ENCODE measurements at regions not wholly inside any gene's neighbourhood (a gene's known extent, or its start where the extent isn't known, plus 50 kb on each side); places are given as distances from the start of the nearest gene placed in this dataset.

DNA sequence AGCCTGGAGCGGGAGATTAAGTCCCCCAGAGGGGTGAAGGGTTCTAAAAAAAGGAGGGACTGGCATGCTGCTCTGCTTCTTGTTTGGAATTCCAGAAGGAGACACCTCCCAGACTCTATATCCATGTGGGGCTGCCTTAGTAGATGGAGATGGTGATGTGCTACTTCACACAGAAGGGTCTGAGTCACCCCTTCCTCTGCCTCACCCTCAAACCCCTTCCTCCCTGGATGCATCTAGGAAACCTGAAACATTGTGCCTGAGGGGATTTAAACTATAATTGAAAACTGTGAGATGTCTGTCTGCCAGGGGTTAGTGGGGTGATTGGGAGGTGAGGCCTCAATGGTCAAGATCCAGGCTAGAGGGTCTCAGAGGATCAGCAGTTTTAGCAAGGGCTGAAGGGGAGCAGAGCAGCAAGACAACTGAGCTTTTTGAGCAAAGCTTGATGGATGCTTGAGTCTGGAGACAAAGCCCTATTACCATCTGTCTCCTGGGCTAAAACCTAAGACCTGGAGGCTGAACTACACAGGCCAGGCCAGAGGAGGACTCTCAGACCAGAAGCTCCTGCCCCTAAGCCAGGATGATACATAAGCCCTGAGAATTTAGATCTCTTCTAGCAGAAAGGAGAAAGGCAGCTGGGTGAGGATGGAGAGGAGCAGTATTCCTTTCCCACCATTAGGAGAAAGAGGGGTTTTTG is 314.7 kb upstream of the ATP2B1 start:
- no peak overlapping the region for H3K27ac ChIP-seq
- no peaks in the 10 kb centered on the region for H3K27me3 ChIP-seq
- no peaks in the 10 kb centered on the region for H3K9me3 ChIP-seq
- TF ChIP-seq, protein P1, sequence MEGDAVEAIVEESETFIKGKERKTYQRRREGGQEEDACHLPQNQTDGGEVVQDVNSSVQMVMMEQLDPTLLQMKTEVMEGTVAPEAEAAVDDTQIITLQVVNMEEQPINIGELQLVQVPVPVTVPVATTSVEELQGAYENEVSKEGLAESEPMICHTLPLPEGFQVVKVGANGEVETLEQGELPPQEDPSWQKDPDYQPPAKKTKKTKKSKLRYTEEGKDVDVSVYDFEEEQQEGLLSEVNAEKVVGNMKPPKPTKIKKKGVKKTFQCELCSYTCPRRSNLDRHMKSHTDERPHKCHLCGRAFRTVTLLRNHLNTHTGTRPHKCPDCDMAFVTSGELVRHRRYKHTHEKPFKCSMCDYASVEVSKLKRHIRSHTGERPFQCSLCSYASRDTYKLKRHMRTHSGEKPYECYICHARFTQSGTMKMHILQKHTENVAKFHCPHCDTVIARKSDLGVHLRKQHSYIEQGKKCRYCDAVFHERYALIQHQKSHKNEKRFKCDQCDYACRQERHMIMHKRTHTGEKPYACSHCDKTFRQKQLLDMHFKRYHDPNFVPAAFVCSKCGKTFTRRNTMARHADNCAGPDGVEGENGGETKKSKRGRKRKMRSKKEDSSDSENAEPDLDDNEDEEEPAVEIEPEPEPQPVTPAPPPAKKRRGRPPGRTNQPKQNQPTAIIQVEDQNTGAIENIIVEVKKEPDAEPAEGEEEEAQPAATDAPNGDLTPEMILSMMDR (IDR thresholded peaks at IDR 0.05), result no peak
- DNase-seq (ENCODE audit: low spot score), result no peak
- H3K4me1 ChIP-seq, result peaks cover 0 to 2% of the 10 kb centered on the region in 2 donors
- no peaks in the 10 kb centered on the region for H3K36me3 ChIP-seq
- no peak overlapping the region for H3K4me3 ChIP-seq

DNA sequence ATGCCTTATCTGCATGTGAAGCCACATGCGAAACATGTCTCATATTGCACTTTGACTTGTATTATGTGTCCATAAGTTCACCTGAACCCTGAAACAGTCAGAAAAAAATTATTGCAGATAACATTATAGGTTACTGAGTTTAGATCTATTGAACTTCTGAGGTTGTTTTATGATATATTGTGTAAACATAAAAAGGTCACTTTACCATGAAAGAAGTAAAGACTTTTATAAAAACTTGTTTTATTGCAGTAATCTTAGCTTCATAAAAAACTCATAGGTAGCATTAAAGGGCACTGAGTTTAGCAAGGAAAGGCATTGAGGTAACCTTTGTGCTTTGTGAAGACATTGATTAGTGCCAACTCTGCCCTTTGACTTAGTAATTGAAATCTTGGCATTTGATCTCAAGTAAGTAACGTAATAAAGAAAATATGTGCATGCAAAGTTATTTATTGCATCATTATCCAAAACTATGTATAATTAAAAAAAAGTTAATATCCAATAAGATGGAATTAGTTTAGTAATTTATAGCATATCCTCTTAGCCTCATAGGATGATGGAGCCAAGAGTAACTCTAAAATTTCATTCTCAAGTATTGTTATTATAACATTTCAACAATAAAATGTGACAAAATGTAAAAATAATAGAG is 313.3 kb upstream of the ATP2B1 start:
- Histone ChIP-seq H3K9me3 (no peaks in the 10 kb centered on the region), H3K36me3 (no peaks in the 10 kb centered on the region), H3K4me1 (no peaks in the 10 kb centered on the region), H3K27me3 (no peaks in the 10 kb centered on the region), H3K27ac (no peak overlapping the region), H3K4me3 (no peak overlapping the region)
- TF ChIP-seq, protein P1 (IDR thresholded peaks at IDR 0.05), result no peak
- DNase-seq (ENCODE audit: low spot score), result no peak

DNA sequence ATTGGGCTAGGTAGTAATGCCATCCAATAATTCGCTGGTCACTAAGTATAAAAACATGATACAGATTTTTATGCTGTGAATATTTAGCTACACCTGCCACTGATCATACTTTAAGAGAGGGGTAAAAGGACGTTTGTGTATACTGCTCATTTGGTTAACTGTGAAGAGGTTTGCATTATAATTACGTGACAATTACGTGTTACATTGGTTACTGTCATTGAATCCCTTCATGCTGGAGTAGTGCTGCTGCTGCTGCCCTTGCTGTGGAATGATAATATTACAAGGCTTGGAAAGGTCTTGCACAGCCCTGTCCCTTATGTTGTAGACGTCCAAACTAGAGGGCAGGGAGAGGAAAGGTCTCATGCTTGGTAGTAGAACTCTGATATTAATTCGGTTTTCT is 312.2 kb upstream of the ATP2B1 start:
- Histone ChIP-seq H3K36me3 (no peaks in the 10 kb centered on the region), H3K9me3 (no peaks in the 10 kb centered on the region), H3K27ac (no peak overlapping the region), H3K27me3 (no peaks in the 10 kb centered on the region), H3K4me1 (no peaks in the 10 kb centered on the region), H3K4me3 (no peak overlapping the region)
- no peak for DNase-seq (ENCODE audit: low spot score)
- TF ChIP-seq, protein P1 (IDR thresholded peaks at IDR 0.05), result no peak

DNA sequence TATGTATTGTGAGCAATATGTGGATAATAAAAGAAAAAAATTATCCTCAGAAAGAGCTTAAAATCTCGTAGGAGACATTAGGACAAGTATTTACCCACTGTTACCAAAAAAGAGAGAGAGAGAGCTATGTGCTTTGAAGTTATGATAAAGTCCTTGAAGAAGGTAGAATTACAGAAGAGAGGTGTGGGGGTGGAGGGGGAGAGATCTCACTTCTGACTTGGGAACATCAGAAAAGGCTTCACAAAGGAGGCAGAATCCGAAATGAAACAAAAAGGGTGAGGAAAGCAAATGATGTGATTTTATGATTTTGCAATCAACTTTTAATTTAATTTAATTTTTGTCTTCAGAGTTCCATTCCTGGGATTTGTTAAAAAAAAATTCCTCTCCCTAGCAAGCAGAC is 311.8 kb upstream of the ATP2B1 start:
- no peak for DNase-seq (ENCODE audit: low spot score)
- Histone ChIP-seq H3K9me3 (no peaks in the 10 kb centered on the region), H3K27me3 (no peaks in the 10 kb centered on the region), H3K4me3 (no peak overlapping the region), H3K4me1 (peaks cover 0 to 4% of the 10 kb centered on the region in 2 donors), H3K27ac (no peak overlapping the region), H3K36me3 (no peaks in the 10 kb centered on the region)
- TF ChIP-seq, protein P1 (IDR thresholded peaks at IDR 0.05), result no peak

DNA sequence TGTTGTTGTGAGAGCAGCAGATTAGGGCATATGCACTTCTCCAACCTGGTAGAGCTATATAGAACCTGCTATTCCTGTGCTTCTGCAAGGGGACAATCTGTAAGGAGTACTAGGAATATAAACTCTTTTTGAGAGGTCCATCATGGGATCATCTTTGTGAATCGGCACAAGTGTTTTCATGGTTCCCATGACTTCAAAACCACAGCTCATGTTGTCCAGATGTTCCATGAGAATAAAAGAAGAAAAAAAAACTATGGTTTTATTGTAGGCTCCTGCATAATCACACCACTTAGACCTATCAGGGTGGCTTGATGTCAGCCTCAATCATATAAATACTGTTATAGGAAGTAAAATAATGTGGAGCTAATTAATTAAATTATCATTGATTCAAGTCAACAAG is 311.4 kb upstream of the ATP2B1 start:
- DNase-seq (ENCODE audit: low spot score), result no peak
- H3K27ac ChIP-seq, result no peak overlapping the region
- no peak overlapping the region for H3K4me3 ChIP-seq
- TF ChIP-seq, protein P1 (IDR thresholded peaks at IDR 0.05), result no peak
- H3K27me3 ChIP-seq, result no peaks in the 10 kb centered on the region
- no peaks in the 10 kb centered on the region for H3K9me3 ChIP-seq
- H3K36me3 ChIP-seq, result no peaks in the 10 kb centered on the region
- H3K4me1 ChIP-seq, result peaks cover 0 to 7% of the 10 kb centered on the region in 2 donors

Measured in right atrium auricular region (tissue), 2 donors.